ENCODE measurements at regions not wholly inside any gene's neighbourhood (a gene's known extent, or its start where the extent isn't known, plus 50 kb on each side); places are given as distances from the start of the nearest gene placed in this dataset.

GRCh38 chr1:4272568-4272967 is 372.5 kb upstream of the C1orf174 start:
- no peak for TF ChIP-seq RCOR1 (IDR thresholded peaks at IDR 0.05; ENCODE audit: insufficient replicate concordance, low read length)
- TF ChIP-seq CEBPB (IDR thresholded peaks at IDR 0.05; ENCODE audit: low read depth, low read length), result no peak
- no peak for TF ChIP-seq NFE2L2 (IDR thresholded peaks at IDR 0.05; ENCODE audit: low read depth, low read length)
- no peak for TF ChIP-seq ELK1 (IDR thresholded peaks at IDR 0.05; ENCODE audit: borderline replicate concordance, low read depth, low read length)
- no peak for TF ChIP-seq MAZ (IDR thresholded peaks at IDR 0.05; ENCODE audit: borderline replicate concordance, low read depth, low read length)
- no peak for TF ChIP-seq BHLHE40 (IDR thresholded peaks at IDR 0.05; ENCODE audit: low read depth, low read length)
- TF ChIP-seq RFX5 (IDR thresholded peaks at IDR 0.05; ENCODE audit: low read depth, low read length), result no peak
- TF ChIP-seq MAFK (IDR thresholded peaks at IDR 0.05; ENCODE audit: low read depth, low read length), result no peak
- no peak for TF ChIP-seq USF2 (IDR thresholded peaks at IDR 0.05; ENCODE audit: low read depth, low read length)
- TF ChIP-seq CTCF (conservative IDR thresholded peaks at IDR 0.05; ENCODE audit: low read depth, low read length), result no peak
- TF ChIP-seq RAD21 (IDR thresholded peaks at IDR 0.05; ENCODE audit: low read length), result no peak
- no peak for TF ChIP-seq MXI1 (IDR thresholded peaks at IDR 0.05; ENCODE audit: borderline replicate concordance, low read depth, low read length)
- no peak for TF ChIP-seq CHD1 (IDR thresholded peaks at IDR 0.05; ENCODE audit: low read depth, low read length)
- no peak for TF ChIP-seq SMC3 (IDR thresholded peaks at IDR 0.05; ENCODE audit: low read depth, low read length)
- TF ChIP-seq POLR2A (IDR thresholded peaks at IDR 0.05; ENCODE audit: low read depth, low read length), result no peak
- no peak for TF ChIP-seq FOS (IDR thresholded peaks at IDR 0.05; ENCODE audit: low read depth, low read length)
- H3K4me1 ChIP-seq (ENCODE audit: control insufficient read depth, insufficient read depth, low read length), result no peaks in the 10 kb centered on the region
- no peak overlapping the region for H2AK5ac ChIP-seq (ENCODE audit: low read depth, low read length)
- no peak overlapping the region for H3K18ac ChIP-seq (ENCODE audit: low read depth, low read length)
- no peak overlapping the region for H2BK120ac ChIP-seq (ENCODE audit: low read depth, low read length)
- no peak overlapping the region for H3K4ac ChIP-seq (ENCODE audit: low read depth, low read length)
- H3K27ac ChIP-seq (ENCODE audit: insufficient read depth, low read length), result no peak overlapping the region
- POLR2A ChIA-PET (ENCODE audit: unreplicated experiment), result no interaction called here
- no peaks in the 10 kb centered on the region for H3K36me3 ChIP-seq (ENCODE audit: control insufficient read depth, insufficient read depth, low read length)
- no peak overlapping the region for H3K4me3 ChIP-seq (ENCODE audit: insufficient read depth, low read depth, low read length)
- H4K91ac ChIP-seq (ENCODE audit: insufficient read depth, low read depth, low read length), result no peak overlapping the region
- no peaks in the 10 kb centered on the region for H3K9me1 ChIP-seq (ENCODE audit: insufficient read depth, low read length)
- dilution Hi-C loops (cut with HindIII; ENCODE audit: low sequenced_read_pairs, unreplicated experiment), result no loop called here
- intact Hi-C loops (cut with micrococcal nuclease), result no loop called here
- H3K56ac ChIP-seq (ENCODE audit: extremely low read depth, insufficient read depth, low read length), result no peak overlapping the region
- no peaks in the 10 kb centered on the region for H4K20me1 ChIP-seq (ENCODE audit: insufficient read depth, low read length)
- H4K5ac ChIP-seq (ENCODE audit: low read depth, low read length), result no peak overlapping the region
- no peaks in the 10 kb centered on the region for H3K27me3 ChIP-seq (ENCODE audit: control insufficient read depth, insufficient read depth, low read length)
- H4K8ac ChIP-seq (ENCODE audit: low read depth in 2 of 2, low read length in 2 of 2), result no peak overlapping the region
- DNase-seq (no peak), ATAC-seq (ENCODE audit: low read depth) (no peak)
- no TSS peak for BruUV-seq (replicated peaks)
- CTCF ChIA-PET, result no interaction called here
- H2BK20ac ChIP-seq (ENCODE audit: low read depth, low read length), result no peak overlapping the region
- H3K9ac ChIP-seq (ENCODE audit: low read depth, low read length), result no peak overlapping the region
- no peak overlapping the region for H2BK5ac ChIP-seq (ENCODE audit: low read depth, low read length, poor library complexity, severe bottlenecking)
- no peak overlapping the region for H2BK15ac ChIP-seq (ENCODE audit: low read depth, low read length)
- H2AK9ac ChIP-seq (replicated peaks; ENCODE audit: low read depth, low read length, poor library complexity), result no peak overlapping the region
- no peak overlapping the region for H2AFZ ChIP-seq (replicated peaks; ENCODE audit: low read length, poor library complexity)
- H3K79me1 ChIP-seq (ENCODE audit: low read depth in 1 of 2, low read length in 2 of 2), result no peaks in the 10 kb centered on the region
- H3K23ac ChIP-seq (ENCODE audit: low read depth, low read length), result no peak overlapping the region
- WGBS, 2 experiments (ENCODE audit: extremely low coverage in 2 of 2, insufficient read length in 1 of 2), result no CpG with 5 or more reads among the region's 3 CpGs
- no peak overlapping the region for H3K14ac ChIP-seq (replicated peaks; ENCODE audit: low read depth, low read length)
- H3K9me3 ChIP-seq (ENCODE audit: control insufficient read depth, insufficient read depth, low read length), result peaks cover 43% of the 10 kb centered on the region
- no peak overlapping the region for H3K4me2 ChIP-seq (ENCODE audit: low read depth, low read length)
- in situ Hi-C loops (cut with MboI; ENCODE audit: low sequenced_read_pairs), result no loop called here
